ENCODE measurements at regions not wholly inside any gene's neighbourhood (a gene's known extent, or its start where the extent isn't known, plus 50 kb on each side); places are given as distances from the start of the nearest gene placed in this dataset.

DNA sequence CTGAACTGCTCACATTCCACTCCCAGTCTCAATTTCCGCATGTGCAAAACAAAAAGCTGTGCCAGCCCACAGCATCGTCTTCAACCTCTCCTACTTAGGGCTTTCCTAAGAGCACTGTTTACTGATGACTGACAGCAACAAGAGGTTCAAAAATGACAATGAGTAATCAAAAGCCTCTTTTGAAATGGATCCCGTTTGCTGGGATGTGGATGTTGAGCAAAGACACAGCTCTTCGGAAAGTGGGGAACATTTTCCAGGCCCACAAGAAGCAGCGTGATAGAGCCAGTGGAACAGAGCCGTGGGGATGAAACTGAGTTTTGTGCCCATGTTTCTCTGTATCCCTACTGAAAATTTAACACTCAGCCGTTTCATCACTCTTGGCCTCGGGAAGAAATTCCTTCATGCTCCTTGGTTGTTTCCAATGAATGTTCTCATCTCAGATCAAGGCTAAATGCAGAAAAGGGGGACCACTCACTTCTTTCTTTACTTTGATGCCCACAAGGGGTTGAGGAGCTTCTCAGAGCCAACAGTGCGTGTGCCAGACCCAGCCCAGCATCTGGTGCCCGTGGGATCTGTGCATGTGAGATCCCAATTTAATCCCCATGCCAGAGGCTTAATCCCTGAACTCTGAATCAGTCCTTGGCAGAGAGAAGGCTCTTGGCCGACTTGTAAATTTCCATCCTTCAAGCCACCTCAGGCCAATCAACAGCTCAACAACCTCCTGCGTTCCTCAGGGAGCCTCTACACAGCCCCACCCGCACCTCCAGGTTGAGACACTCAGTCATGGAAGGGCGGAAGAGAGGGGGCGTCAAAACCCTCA is 230.2 kb upstream of the DAPK1 start:
- no peaks in the 10 kb centered on the region for H4K20me1 ChIP-seq (ENCODE audit: insufficient read depth, low read length)
- H3K9me3 ChIP-seq (ENCODE audit: insufficient read depth, low read length) = no peaks in the 10 kb centered on the region
- no peak overlapping the region for H3K9ac ChIP-seq (ENCODE audit: low read length)
- no peak overlapping the region for H3K4me3 ChIP-seq (ENCODE audit: low read length)
- TF ChIP-seq EZH2phosphoT487 (IDR thresholded peaks at IDR 0.05; ENCODE audit: low read depth) = no peak
- TF ChIP-seq, protein P1, sequence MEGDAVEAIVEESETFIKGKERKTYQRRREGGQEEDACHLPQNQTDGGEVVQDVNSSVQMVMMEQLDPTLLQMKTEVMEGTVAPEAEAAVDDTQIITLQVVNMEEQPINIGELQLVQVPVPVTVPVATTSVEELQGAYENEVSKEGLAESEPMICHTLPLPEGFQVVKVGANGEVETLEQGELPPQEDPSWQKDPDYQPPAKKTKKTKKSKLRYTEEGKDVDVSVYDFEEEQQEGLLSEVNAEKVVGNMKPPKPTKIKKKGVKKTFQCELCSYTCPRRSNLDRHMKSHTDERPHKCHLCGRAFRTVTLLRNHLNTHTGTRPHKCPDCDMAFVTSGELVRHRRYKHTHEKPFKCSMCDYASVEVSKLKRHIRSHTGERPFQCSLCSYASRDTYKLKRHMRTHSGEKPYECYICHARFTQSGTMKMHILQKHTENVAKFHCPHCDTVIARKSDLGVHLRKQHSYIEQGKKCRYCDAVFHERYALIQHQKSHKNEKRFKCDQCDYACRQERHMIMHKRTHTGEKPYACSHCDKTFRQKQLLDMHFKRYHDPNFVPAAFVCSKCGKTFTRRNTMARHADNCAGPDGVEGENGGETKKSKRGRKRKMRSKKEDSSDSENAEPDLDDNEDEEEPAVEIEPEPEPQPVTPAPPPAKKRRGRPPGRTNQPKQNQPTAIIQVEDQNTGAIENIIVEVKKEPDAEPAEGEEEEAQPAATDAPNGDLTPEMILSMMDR (IDR thresholded peaks at IDR 0.05; ENCODE audit: low read depth, low read length) = no peak
- no peaks in the 10 kb centered on the region for H3K36me3 ChIP-seq (replicated peaks; ENCODE audit: low read depth, low read length)
- peaks cover 2% of the 10 kb centered on the region; the same call in 1 of the 2 replicates for H3K4me1 ChIP-seq (ENCODE audit: low read length)
- no peak overlapping the region for H3K4me2 ChIP-seq (ENCODE audit: low read length)
- H2AFZ ChIP-seq (ENCODE audit: low read depth, low read length) = no peak overlapping the region
- no peak overlapping the region for H3K27ac ChIP-seq (ENCODE audit: low read length)
- no peaks in the 10 kb centered on the region for H3K79me2 ChIP-seq (ENCODE audit: low read length)
- no peaks in the 10 kb centered on the region for H3K27me3 ChIP-seq (ENCODE audit: low read depth, low read length)

DNA sequence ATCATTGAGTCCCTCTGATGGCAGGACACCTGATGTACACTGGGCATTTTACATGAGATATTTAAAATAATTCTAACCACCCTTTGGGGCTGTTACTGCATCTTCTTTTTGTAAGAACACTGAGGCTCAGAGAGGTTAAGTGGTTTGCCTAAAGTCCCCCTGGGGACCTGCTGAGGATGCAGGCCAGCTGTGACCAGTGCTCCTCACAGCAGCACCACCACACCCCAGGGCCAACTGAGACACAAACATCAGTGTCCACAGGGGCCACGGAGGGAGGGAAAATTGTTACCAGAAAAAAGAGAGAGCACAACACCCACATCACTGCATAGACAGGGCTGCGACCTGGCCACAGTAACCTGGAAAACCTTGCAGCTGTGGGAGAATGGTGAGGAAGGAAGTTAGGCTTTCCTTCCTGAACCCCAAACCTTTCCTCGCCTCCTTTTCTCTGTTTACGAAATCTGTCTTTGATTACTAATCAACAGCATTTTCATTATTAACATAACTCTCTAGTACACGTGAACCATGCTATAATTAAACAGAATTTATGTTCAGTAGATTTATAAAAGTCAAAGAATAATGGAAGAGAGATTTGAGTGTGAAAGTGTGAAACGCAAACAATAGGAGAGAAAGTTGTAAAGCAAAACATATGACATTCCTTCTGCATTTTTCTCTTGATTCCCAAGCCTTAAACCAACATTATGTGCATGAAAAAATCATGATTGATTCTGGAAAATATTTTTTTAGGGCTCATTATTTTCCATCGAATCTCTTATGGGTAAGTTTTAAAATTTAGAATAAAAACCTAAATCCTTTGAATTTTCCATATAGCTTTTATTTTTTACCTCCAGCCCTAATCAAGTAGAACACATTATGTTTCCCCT is 228.1 kb upstream of the DAPK1 start:
- H3K79me2 ChIP-seq (ENCODE audit: low read length) = no peaks in the 10 kb centered on the region
- H3K4me1 ChIP-seq (ENCODE audit: low read length) = peaks cover 2% of the 10 kb centered on the region; the same call in 1 of the 2 replicates
- H3K4me3 ChIP-seq (ENCODE audit: low read length) = no peak overlapping the region
- no peak overlapping the region for H3K9ac ChIP-seq (ENCODE audit: low read length)
- no peaks in the 10 kb centered on the region for H4K20me1 ChIP-seq (ENCODE audit: insufficient read depth, low read length)
- no peaks in the 10 kb centered on the region for H3K27me3 ChIP-seq (ENCODE audit: low read depth, low read length)
- H3K9me3 ChIP-seq (ENCODE audit: insufficient read depth, low read length) = no peaks in the 10 kb centered on the region
- H3K4me2 ChIP-seq (ENCODE audit: low read length) = no peak overlapping the region
- H3K36me3 ChIP-seq (replicated peaks; ENCODE audit: low read depth, low read length) = no peaks in the 10 kb centered on the region
- TF ChIP-seq, protein P1 (IDR thresholded peaks at IDR 0.05; ENCODE audit: low read depth, low read length) = no peak
- TF ChIP-seq EZH2phosphoT487 (IDR thresholded peaks at IDR 0.05; ENCODE audit: low read depth) = no peak
- H2AFZ ChIP-seq (ENCODE audit: low read depth, low read length) = no peak overlapping the region
- H3K27ac ChIP-seq (ENCODE audit: low read length) = no peak overlapping the region

GRCh38 chr9:87270221-87270847 is 227.3 kb upstream of the DAPK1 start:
- Histone ChIP-seq H3K27ac (ENCODE audit: low read length) (no peak overlapping the region), H3K79me2 (ENCODE audit: low read length) (no peaks in the 10 kb centered on the region), H3K27me3 (ENCODE audit: low read depth, low read length) (no peaks in the 10 kb centered on the region), H4K20me1 (ENCODE audit: insufficient read depth, low read length) (no peaks in the 10 kb centered on the region), H3K9me3 (ENCODE audit: insufficient read depth, low read length) (no peaks in the 10 kb centered on the region), H2AFZ (ENCODE audit: low read depth, low read length) (no peak overlapping the region), H3K4me3 (ENCODE audit: low read length) (no peak overlapping the region), H3K4me2 (ENCODE audit: low read length) (no peak overlapping the region), H3K36me3 (replicated peaks; ENCODE audit: low read depth, low read length) (no peaks in the 10 kb centered on the region), H3K4me1 (ENCODE audit: low read length) (peaks cover 2% of the 10 kb centered on the region; the same call in 1 of the 2 replicates), H3K9ac (ENCODE audit: low read length) (no peak overlapping the region)
- TF ChIP-seq, protein P1 (IDR thresholded peaks at IDR 0.05; ENCODE audit: low read depth, low read length) = no peak
- no peak for TF ChIP-seq EZH2phosphoT487 (IDR thresholded peaks at IDR 0.05; ENCODE audit: low read depth)
